Right lobe of liver (tissue), 6 donors: ENCODE measurements at regions not wholly inside any gene's neighbourhood (a gene's known extent, or its start where the extent isn't known, plus 50 kb on each side); places are given as distances from the start of the nearest gene placed in this dataset.

ENCODE experiments used
- ATAC-seq, 4 donors: fragments of 200-7000 bp; cut with Tn5 transposase; one replicate each; pipeline ENCODE4 v1.9.1; 2020; ENCODE audit warnings: mild to moderate bottlenecking in 4 of 4, moderate library complexity in 4 of 4
- DNase-seq, 3 donors: peaks; one replicate each; pipeline ENCODE4 v3.0.0-alpha.2; 2020
- H3K27ac ChIP-seq, 3 donors: fragments of 200-600 bp; one replicate each; pipeline ENCODE4 v1.8.0; 2022
- H3K27me3 ChIP-seq, 2 donors: fragments of 200-600 bp; one replicate each; pipeline ENCODE4 v1.8.0; 2022
- H3K36me3 ChIP-seq, 4 donors: fragments of 200-600 bp; sonication (generic) in 1 of 4; one replicate each; pipeline versions ENCODE4 v1.5.1 to v1.8.0; 2017 to 2022; ENCODE audit warnings: control low read depth in 1 of 4
- H3K4me1 ChIP-seq, 4 donors: fragments of 200-600 bp; sonication (generic) in 1 of 4; one replicate each; pipeline versions ENCODE4 v1.5.1 to v1.8.0; 2017 to 2022; ENCODE audit warnings: control low read depth in 1 of 4
- H3K4me3 ChIP-seq, 3 donors: fragments of 200-600 bp; one replicate each; pipeline ENCODE4 v1.8.0; 2022
- H3K9me3 ChIP-seq, 4 donors: fragments of 200-600 bp; sonication (generic) in 1 of 4; one replicate each; pipeline versions ENCODE4 v1.5.1 to v1.8.0; 2017 to 2022; ENCODE audit warnings: control low read depth in 1 of 4
- CTCF ChIP-seq, 4 donors: fragments of 200-600 bp in 3 of 4; fragments of 450-650 bp in 1 of 4; IDR thresholded peaks; one replicate each; pipeline versions ENCODE4 v1.5.1 to v1.8.0; 2016 to 2022; ENCODE audit warnings: antibody characterized with exemption in 4 of 4, mild to moderate bottlenecking in 2 of 4
- POLR2A ChIP-seq: fragments of 450-650 bp; IDR thresholded peaks from one replicate; pipeline ENCODE4 v1.6.1; 2017; ENCODE audit warnings: antibody characterized with exemption, mild to moderate bottlenecking
- WGBS: methylation state at CpG from one replicate; pipeline ENCODE4 v1.1.6; 2018; ENCODE audit warnings: low coverage, low lambda C conversion rate; ENCODE audit not compliant: insufficient coverage; ENCODE audit errors: missing lambda C conversion rate; 5-methylcytosine and 5-hydroxymethylcytosine counted together
- intact Hi-C, 2 donors: fragments of 100-400 bp; cut with DNase I; formaldehyde crosslinking; loops; one replicate each; pipeline versions ENCODE4 v1.11.2 to v1.14.1; 2022
- donor health status: DM: no; HTN: yes; CAD: no.
- donor health status: DM: no; HTN: no; CAD: no.
- donor health status: DM: no; HTN: no; CAD: no.
- donor health status: DM: no; HTN: yes; CAD: no.
- donor health status: DM: no; HTN: yes; CAD: no.

- Histone ChIP-seq H3K4me1 (no peaks in the 10 kb centered on the region), H3K27me3 (no peaks in the 10 kb centered on the region), H3K36me3 (no peaks in the 10 kb centered on the region), H3K9me3 (no peaks in the 10 kb centered on the region), H3K27ac (no peak overlapping the region), H3K4me3 (no peak overlapping the region)
- WGBS, result 66% methylated on average over 4 of the region's 5 CpGs
- ATAC-seq (no peak), DNase-seq (no peak)
- intact Hi-C loops, result no loop called here
- TF ChIP-seq CTCF (IDR thresholded peaks at IDR 0.05), result no peak
- no peak for TF ChIP-seq POLR2A
Measured at GRCh38 chr1:157287462-157287861, 149.3 kb upstream of the ETV3 start.

- no peaks in the 10 kb centered on the region for H3K36me3 ChIP-seq
- intact Hi-C loops, result no loop called here
Measured at GRCh38 chr1:157286646-157287420, 148.6 kb upstream of the ETV3 start.

GRCh38 chr1:157286096-157286495 lies 147.9 kb upstream of the ETV3 start:
- Histone ChIP-seq H3K4me1 (no peaks in the 10 kb centered on the region), H3K27me3 (no peaks in the 10 kb centered on the region), H3K27ac (no peak overlapping the region), H3K9me3 (no peaks in the 10 kb centered on the region), H3K4me3 (no peak overlapping the region), H3K36me3 (no peaks in the 10 kb centered on the region)
- WGBS, result 83% methylated on average over 2 of the region's 2 CpGs
- TF ChIP-seq POLR2A (no peak), CTCF (IDR thresholded peaks at IDR 0.05) (no peak)
- intact Hi-C loops, result no loop called here
- ATAC-seq (no peak), DNase-seq (no peak)

More at GRCh38 chr1:157286646-157287420, 148.6 kb upstream of the ETV3 start:
- Histone ChIP-seq H3K27ac (no peak overlapping the region), H3K9me3 (no peaks in the 10 kb centered on the region), H3K4me3 (no peak overlapping the region), H3K27me3 (no peaks in the 10 kb centered on the region), H3K4me1 (no peaks in the 10 kb centered on the region)
- ATAC-seq, result no peak
- TF ChIP-seq CTCF (IDR thresholded peaks at IDR 0.05) (no peak), POLR2A (no peak)
- WGBS, result 74% methylated on average over 8 of the region's 10 CpGs
- DNase-seq, result no peak

GRCh38 chr1:157284451-157284850 lies 146.3 kb upstream of the ETV3 start:
- H3K4me3 ChIP-seq, result no peak overlapping the region
- no peaks in the 10 kb centered on the region for H3K27me3 ChIP-seq
- no peaks in the 10 kb centered on the region for H3K9me3 ChIP-seq
- ATAC-seq (no peak), DNase-seq (no peak)
- no peaks in the 10 kb centered on the region for H3K4me1 ChIP-seq
- 57% methylated on average over 1 of the region's 1 CpG for WGBS
- H3K27ac ChIP-seq, result no peak overlapping the region
- H3K36me3 ChIP-seq, result no peaks in the 10 kb centered on the region
- TF ChIP-seq CTCF (IDR thresholded peaks at IDR 0.05), result no peak
- TF ChIP-seq POLR2A, result no peak
- intact Hi-C loops, result no loop called here
